DND-41 (cell line): ENCODE measurements at regions not wholly inside any gene's neighbourhood (a gene's known extent, or its start where the extent isn't known, plus 50 kb on each side); places are given as distances from the start of the nearest gene placed in this dataset.
A peak's percentile ranks its signal among the peaks of the same experiment; 100 is the strongest.
"Not testable (repeated sequence)": the region's sequence is repeated elsewhere in the genome, so short reads cannot be mapped to it uniquely, and the experiment has no call there.

Experiments
- ATAC-seq: fragments of 200-7000 bp; cut with Tn5 transposase; 3 replicates; pipeline ENCODE4 v1.9.1; 2021; ENCODE audit warnings: low read depth; ENCODE audit not compliant: insufficient read depth
- DNase-seq: peaks from one replicate; pipeline ENCODE4 v3.0.0-alpha.2; 2020
- H2AFZ ChIP-seq: 2 replicates; pipeline ENCODE4 v1.6.0; 2012; ENCODE audit warnings: low read depth, low read length
- H3K27ac ChIP-seq: 2 replicates; pipeline ENCODE4 v1.5.1; 2012; ENCODE audit warnings: low read length, inconsistent platforms
- H3K27me3 ChIP-seq: fragments of 200-600 bp; sonication (generic); 2 replicates; pipeline ENCODE4 v1.6.0; 2012; ENCODE audit warnings: low read length, mild to moderate bottlenecking, inconsistent platforms; ENCODE audit not compliant: insufficient read depth, poor library complexity
- H3K36me3 ChIP-seq: 2 replicates; pipeline ENCODE4 v1.5.1; 2012; ENCODE audit warnings: low read length, inconsistent platforms; ENCODE audit not compliant: insufficient read depth
- H3K4me1 ChIP-seq: 2 replicates; pipeline ENCODE4 v1.5.1; 2012; ENCODE audit warnings: mild to moderate bottlenecking, low read length; ENCODE audit not compliant: insufficient read depth
- H3K4me2 ChIP-seq: 2 replicates; pipeline ENCODE4 v1.6.0; 2012; ENCODE audit warnings: mild to moderate bottlenecking, moderate library complexity, low read length, inconsistent platforms; ENCODE audit not compliant: insufficient read depth
- H3K4me3 ChIP-seq, 2 experiments: fragments of 200-600 bp in 1 of 2; shearing (Covaris generic) in 1 of 2; 2 replicates each; pipeline ENCODE4 v1.5.1; 2012 to 2016; ENCODE audit warnings: inconsistent platforms in 2 of 2, low read length in 2 of 2, mild to moderate bottlenecking in 2 of 2, low read depth in 1 of 2, moderate library complexity in 1 of 2
- H3K79me2 ChIP-seq: 2 replicates; pipeline ENCODE4 v1.6.0; 2012; ENCODE audit warnings: low read length, inconsistent platforms; ENCODE audit not compliant: insufficient read depth
- H3K9ac ChIP-seq: 2 replicates; pipeline ENCODE4 v1.6.0; 2012; ENCODE audit warnings: low read depth, mild to moderate bottlenecking, inconsistent platforms, low read length, moderate library complexity
- H3K9me3 ChIP-seq: 2 replicates; pipeline ENCODE4 v1.5.1; 2012; ENCODE audit warnings: low read length, moderate library complexity, mild to moderate bottlenecking, inconsistent platforms; ENCODE audit not compliant: insufficient read depth, severe bottlenecking
- H4K20me1 ChIP-seq: 2 replicates; pipeline ENCODE4 v1.6.0; 2012; ENCODE audit warnings: low read length; ENCODE audit not compliant: insufficient read depth
- CTCF ChIP-seq: IDR thresholded peaks from 2 replicates; pipeline ENCODE4 v1.5.1; 2012; ENCODE audit warnings: borderline replicate concordance, low read length, moderate library complexity, mild to moderate bottlenecking; ENCODE audit not compliant: poor library complexity, severe bottlenecking; ENCODE audit errors: extremely low read depth
- EZH2 ChIP-seq: IDR thresholded peaks from 3 replicates; pipeline ENCODE4 v1.6.1; 2012; ENCODE audit warnings: borderline replicate concordance, low read depth, mild to moderate bottlenecking, moderate library complexity, low read length, inconsistent platforms; ENCODE audit not compliant: severe bottlenecking

GRCh38 chr2:49693961-49694360 is 539.6 kb upstream of the FSHR start:
- Histone ChIP-seq H4K20me1 (no peaks in the 10 kb centered on the region), H2AFZ (no peak overlapping the region), H3K9me3 (no peaks in the 10 kb centered on the region), H3K36me3 (no peaks in the 10 kb centered on the region), H3K9ac (no peak overlapping the region), H3K27ac (no peak overlapping the region), H3K4me2 (no peak overlapping the region), H3K4me1 (no peaks in the 10 kb centered on the region), H3K4me3 (no peak overlapping the region), H3K27me3 (no peaks in the 10 kb centered on the region), H3K79me2 (no peaks in the 10 kb centered on the region)
- DNase-seq: no peak
- ATAC-seq: no peak
- TF ChIP-seq CTCF: no peak
- no peak for TF ChIP-seq EZH2

- not testable (repeated sequence) for H3K4me1 ChIP-seq, H3K9ac ChIP-seq, H3K27ac ChIP-seq, ATAC-seq, H4K20me1 ChIP-seq, H3K79me2 ChIP-seq, H3K9me3 ChIP-seq, H3K4me2 ChIP-seq, H3K36me3 ChIP-seq, DNase-seq, H3K27me3 ChIP-seq, H2AFZ ChIP-seq, H3K4me3 ChIP-seq
Observed at GRCh38 chr2:49692022-49692421, 537.7 kb upstream of the FSHR start.

- H3K27ac ChIP-seq: no peak overlapping the region
- no peaks in the 10 kb centered on the region for H3K27me3 ChIP-seq
- DNase-seq: no peak
- H3K4me3 ChIP-seq: no peak overlapping the region
- no peak for TF ChIP-seq EZH2
- TF ChIP-seq CTCF: peak; percentile 43
- no peak for ATAC-seq
- no peaks in the 10 kb centered on the region for H3K79me2 ChIP-seq
- H4K20me1 ChIP-seq: no peaks in the 10 kb centered on the region
- no peaks in the 10 kb centered on the region for H3K9me3 ChIP-seq
- H3K4me1 ChIP-seq: no peaks in the 10 kb centered on the region
- H3K4me2 ChIP-seq: no peak overlapping the region
- H2AFZ ChIP-seq: no peak overlapping the region
- H3K36me3 ChIP-seq: no peaks in the 10 kb centered on the region
- H3K9ac ChIP-seq: no peak overlapping the region
Observed at GRCh38 chr2:49687918-49688317, 533.6 kb upstream of the FSHR start.

- no peak overlapping the region for H3K9ac ChIP-seq
- no peak overlapping the region for H3K4me3 ChIP-seq
- no peaks in the 10 kb centered on the region for H3K4me1 ChIP-seq
- no peaks in the 10 kb centered on the region for H3K9me3 ChIP-seq
- no peaks in the 10 kb centered on the region for H4K20me1 ChIP-seq
- DNase-seq: no peak
- H3K27me3 ChIP-seq: no peaks in the 10 kb centered on the region
- H3K4me2 ChIP-seq: no peak overlapping the region
- no peak for ATAC-seq
- no peak overlapping the region for H3K27ac ChIP-seq
- no peaks in the 10 kb centered on the region for H3K36me3 ChIP-seq
- TF ChIP-seq EZH2 (no peak), CTCF (no peak)
- no peak overlapping the region for H2AFZ ChIP-seq
- no peaks in the 10 kb centered on the region for H3K79me2 ChIP-seq
Observed at GRCh38 chr2:49686897-49687442, 532.7 kb upstream of the FSHR start.
